ENCODE measurements at regions not wholly inside any gene's neighbourhood (a gene's known extent, or its start where the extent isn't known, plus 50 kb on each side); places are given as distances from the start of the nearest gene placed in this dataset.

GRCh38 chr12:114166362-114166761 lies 200.2 kb upstream of the RBM19 start:
- TF ChIP-seq EZH2phosphoT487 (IDR thresholded peaks at IDR 0.05; ENCODE audit: borderline replicate concordance) (no peak), CTCF (IDR thresholded peaks at IDR 0.05 in 2 of 3, conservative IDR thresholded peaks at IDR 0.05 in 1 of 3; ENCODE audit: borderline replicate concordance in 1 of 3, insufficient read depth in 1 of 3, low read depth in 2 of 3, low read length in 2 of 3) (peak; percentile 44 to 78 (median 72); a peak in 5 of 6 replicates), SP1 (IDR thresholded peaks at IDR 0.05; ENCODE audit: low read depth) (no peak), YY1 (IDR thresholded peaks at IDR 0.05; ENCODE audit: extremely low read depth, insufficient replicate concordance, low read depth, low read length) (no peak), EZH2 (IDR thresholded peaks at IDR 0.05) (no peak), POLR2A (IDR thresholded peaks at IDR 0.05; ENCODE audit: borderline replicate concordance, extremely low read depth, insufficient read depth, insufficient read length) (no peak), JUND (IDR thresholded peaks at IDR 0.05) (no peak), POLR2AphosphoS5 (IDR thresholded peaks at IDR 0.05; ENCODE audit: low read depth, low read length) (no peak), MAX (IDR thresholded peaks at IDR 0.05) (no peak), RAD21 (IDR thresholded peaks at IDR 0.05; ENCODE audit: low read depth) (peak; percentile 74)
